ENCODE measurements at regions not wholly inside any gene's neighbourhood (a gene's known extent, or its start where the extent isn't known, plus 50 kb on each side); places are given as distances from the start of the nearest gene placed in this dataset.

DNA sequence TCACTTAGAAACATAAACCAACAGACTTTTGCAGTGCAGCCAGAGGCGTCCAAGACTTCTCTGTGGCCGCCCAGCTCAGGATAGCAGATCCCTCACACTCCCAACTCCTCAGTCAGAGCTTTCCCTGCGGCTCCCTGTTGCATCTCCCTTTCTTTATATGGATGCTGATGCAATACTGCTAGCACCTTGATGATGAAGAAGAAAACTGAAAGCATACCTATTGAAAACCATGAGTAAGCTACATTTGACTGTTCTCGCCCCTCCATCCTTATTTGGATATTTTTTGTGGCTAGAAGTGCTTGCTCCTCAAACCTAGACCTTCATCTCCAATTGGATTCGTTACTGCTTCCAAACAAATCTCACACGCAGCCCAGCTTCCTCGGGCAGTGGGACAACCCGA lies 57.3 kb upstream of the UBL3 start:
- H3K27ac Mint-ChIP-seq = peak overlapping the region in 1 of 2 donors; percentile 85
- DNase-seq (ENCODE audit: low spot score in 2 of 2) = no peak
- peak in 1 of 2 donors; percentile 92 for ATAC-seq

DNA sequence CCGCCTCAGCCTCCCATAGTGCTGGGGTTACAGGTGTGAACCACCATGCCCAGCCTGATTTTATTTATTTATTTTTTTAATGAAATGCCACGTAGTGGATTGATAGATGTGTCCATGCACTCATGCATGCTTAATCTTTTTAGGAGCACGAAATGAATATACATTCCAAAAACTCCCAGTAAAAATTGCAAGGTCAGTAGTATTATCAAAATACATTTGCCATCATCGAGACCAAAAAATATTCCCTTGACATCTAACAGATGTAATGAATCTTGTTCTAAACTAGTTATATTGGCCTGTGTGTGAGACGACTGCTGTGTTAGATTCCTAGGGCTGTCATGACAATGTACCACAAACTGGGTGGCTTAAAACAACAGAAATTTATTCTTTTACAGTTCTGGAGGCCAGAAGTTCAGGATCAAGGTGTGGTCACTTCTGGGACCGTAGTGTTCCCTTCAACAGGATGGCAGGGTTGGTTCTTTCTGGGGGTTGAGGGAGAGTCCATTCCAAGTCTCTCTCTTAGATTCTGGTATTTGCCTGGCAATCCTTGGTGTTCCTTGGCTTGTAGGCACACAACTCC lies 56.1 kb upstream of the UBL3 start:
- no peaks in the 10 kb centered on the region for H3K36me3 Mint-ChIP-seq
- no peak overlapping the region for H3K27ac Mint-ChIP-seq
- no peak for DNase-seq (ENCODE audit: low spot score in 2 of 2)
- H3K9me3 Mint-ChIP-seq = no peaks in the 10 kb centered on the region
- ATAC-seq = no peak

More for the DNA sequence above, 57.3 kb upstream of the UBL3 start:
- no peaks in the 10 kb centered on the region for H3K9me3 Mint-ChIP-seq
- no peaks in the 10 kb centered on the region for H3K36me3 Mint-ChIP-seq

DNA sequence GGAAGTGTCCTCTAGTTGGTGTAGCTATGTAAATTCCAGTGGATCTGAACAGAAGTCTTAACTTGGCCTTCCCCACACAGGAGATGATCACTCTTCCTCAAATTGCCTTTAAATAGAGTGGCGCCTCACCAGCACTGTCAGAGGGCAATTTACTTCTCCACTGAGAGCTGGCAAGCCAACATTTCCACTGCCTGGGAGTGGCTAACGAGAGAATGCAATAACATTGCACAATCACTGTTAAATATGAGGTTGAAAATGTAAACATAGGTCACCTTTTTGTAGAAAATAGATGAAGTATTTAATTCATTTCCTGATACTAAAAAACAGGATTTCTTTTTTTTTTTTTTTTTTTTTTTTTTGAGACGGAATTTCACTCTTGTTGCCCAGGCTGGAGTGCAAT lies 55.4 kb upstream of the UBL3 start:
- H3K36me3 Mint-ChIP-seq = peaks cover 0 to 4% of the 10 kb centered on the region in 2 donors
- ATAC-seq = no peak
- no peak overlapping the region for H3K27ac Mint-ChIP-seq

DNA sequence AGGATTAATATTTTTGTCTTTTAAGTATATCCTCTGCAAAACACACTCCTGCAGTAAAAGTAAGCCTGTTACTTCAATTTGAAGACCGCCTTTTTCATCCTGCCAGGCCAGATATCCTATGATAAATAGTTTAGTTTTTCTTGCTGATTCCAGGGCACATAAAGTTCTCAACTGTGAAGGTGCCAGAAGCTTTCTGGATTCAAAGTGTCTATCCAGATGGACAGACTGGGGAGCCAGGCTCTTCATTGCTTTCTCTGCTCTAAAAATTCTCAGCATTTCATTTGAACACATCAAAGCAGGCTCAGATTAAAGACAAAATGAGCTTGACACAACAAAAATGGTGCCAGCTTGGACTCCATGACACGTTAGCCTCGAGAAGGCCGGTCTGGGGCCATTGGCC lies 53.6 kb upstream of the UBL3 start:
- no peak overlapping the region for H3K27ac Mint-ChIP-seq
- H3K36me3 Mint-ChIP-seq = peaks cover 0 to 11% of the 10 kb centered on the region in 2 donors
- no peaks in the 10 kb centered on the region for H3K9me3 Mint-ChIP-seq
- DNase-seq (ENCODE audit: low spot score in 2 of 2) = no peak
- no peak for ATAC-seq

More for the DNA sequence above, 55.4 kb upstream of the UBL3 start:
- DNase-seq (ENCODE audit: low spot score in 2 of 2) = no peak
- H3K9me3 Mint-ChIP-seq = no peaks in the 10 kb centered on the region

DNA sequence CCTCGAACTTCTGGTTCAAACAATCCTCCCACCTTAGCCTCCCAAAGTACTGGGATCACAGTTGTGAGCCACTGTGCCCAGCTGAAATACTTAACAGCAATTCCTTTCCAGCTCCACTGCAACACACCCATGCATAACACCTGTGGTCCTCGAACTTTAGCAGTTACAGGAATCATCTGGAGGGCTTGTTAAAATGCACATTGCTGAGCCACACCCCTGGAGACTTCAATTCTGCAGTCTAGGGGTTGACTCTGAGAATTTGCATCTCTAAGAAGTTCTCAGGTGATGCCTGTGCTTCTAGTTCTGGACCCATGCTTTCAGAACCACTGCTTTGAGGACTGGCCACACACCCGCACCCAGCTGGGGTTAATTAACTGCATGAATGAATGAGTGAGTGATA lies 53.1 kb upstream of the UBL3 start:
- DNase-seq (ENCODE audit: low spot score in 2 of 2) = no peak
- no peak for ATAC-seq
- Mint-ChIP-seq H3K36me3 (peaks cover 0 to 11% of the 10 kb centered on the region in 2 donors), H3K27ac (no peak overlapping the region), H3K9me3 (no peaks in the 10 kb centered on the region)

DNA sequence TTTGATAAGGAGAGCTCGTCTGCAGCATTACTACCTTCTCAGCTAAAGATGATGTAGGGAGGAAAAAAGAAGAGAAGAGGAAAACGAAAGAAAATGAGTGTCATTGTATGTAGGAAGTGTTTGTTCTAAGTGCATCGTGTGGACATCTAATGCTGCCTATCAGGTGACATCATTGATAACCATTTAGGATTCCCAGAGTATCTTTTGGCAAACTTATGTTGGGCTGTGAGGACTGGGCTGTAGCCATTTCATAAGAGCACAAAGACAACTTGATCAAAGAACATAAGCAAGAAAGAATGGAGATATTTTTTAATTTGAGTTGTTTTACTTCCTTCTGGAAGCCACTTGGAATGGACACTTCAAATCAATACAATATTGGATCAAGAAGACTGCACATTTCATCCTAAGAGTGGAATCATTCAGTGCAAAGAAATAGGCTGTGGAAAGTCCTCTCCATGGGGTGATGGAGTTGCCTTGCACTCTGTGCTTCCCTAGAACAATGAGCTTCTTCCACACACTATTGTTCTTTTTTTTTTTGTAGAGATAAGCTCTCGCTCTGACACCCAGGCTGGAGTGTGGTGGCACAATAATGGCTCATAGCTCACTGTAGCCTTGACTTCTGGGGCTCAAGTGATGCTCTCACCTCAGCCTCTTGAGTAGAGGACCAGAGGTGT lies 52.4 kb upstream of the UBL3 start:
- no peaks in the 10 kb centered on the region for H3K9me3 Mint-ChIP-seq
- H3K36me3 Mint-ChIP-seq = peaks cover 0 to 11% of the 10 kb centered on the region in 2 donors
- no peak overlapping the region for H3K27ac Mint-ChIP-seq
- DNase-seq (ENCODE audit: low spot score in 2 of 2) = no peak
- no peak for ATAC-seq

DNA sequence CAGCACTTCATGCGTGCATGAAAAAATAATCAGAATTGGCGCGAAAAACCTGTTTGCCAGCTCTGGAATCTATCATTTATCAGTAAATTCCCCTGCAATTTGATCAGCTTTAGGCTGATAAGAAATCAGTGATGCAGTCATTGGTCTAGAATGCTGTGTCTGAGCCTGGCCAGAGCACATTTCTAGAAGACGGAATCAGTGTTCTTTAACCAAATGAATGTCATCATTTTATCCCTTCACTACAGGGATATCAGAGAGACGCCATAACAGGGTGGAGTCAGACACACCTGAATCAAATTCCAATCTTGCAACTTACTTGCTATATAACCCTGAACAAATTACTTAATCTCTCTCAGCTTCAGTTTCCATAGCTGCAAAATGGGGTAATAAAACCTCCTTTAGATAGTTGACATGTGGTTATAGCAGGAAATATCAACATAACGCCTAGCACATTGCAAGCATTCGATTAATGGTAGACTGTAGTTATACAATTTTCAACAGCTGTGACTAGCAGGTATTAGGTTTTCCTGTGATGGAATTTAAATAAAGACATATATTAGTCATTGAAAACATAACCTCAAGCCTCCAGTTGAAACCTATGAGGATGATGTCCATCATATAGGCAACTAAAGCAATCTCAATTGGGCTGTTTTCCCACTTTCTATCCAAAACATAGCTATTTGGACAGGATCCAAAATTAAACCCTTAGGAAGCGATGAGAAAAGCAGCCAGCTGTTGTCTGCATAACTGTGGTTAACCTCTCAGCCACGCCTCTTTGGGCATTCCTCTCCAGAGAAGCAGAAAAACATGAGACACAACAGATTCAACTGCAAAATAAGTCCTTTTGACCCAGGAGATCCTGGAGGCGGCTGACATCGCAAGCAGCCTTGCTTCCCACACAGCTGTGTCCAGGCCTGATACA lies 51.6 kb upstream of the UBL3 start:
- Mint-ChIP-seq H3K9me3 (no peaks in the 10 kb centered on the region), H3K36me3 (peaks cover 0 to 11% of the 10 kb centered on the region in 2 donors), H3K27ac (no peak overlapping the region)
- ATAC-seq (peak in 1 of 2 donors; percentile 65), DNase-seq (ENCODE audit: low spot score in 2 of 2) (no peak)
